Nephron (organoid): ENCODE measurements at regions not wholly inside any gene's neighbourhood (a gene's known extent, or its start where the extent isn't known, plus 50 kb on each side); places are given as distances from the start of the nearest gene placed in this dataset.

Source experiments
- H3K27ac Mint-ChIP-seq, 3 experiments: 2 replicates each; pipeline ENCODE4 v1.8.0; 2020; ENCODE audit warnings: mixed read lengths in 3 of 3, mild to moderate bottlenecking in 2 of 3, moderate library complexity in 1 of 3
- H3K27me3 Mint-ChIP-seq: 2 replicates; pipeline ENCODE4 v1.8.0; 2021; ENCODE audit warnings: low read depth, mild to moderate bottlenecking, moderate library complexity, mixed read lengths
- H3K36me3 Mint-ChIP-seq: 2 replicates; pipeline ENCODE4 v1.8.0; 2020; ENCODE audit warnings: low read depth, mixed read lengths
- H3K4me1 Mint-ChIP-seq: 2 replicates; pipeline ENCODE4 v1.8.0; 2020; ENCODE audit warnings: mixed read lengths
- H3K4me3 Mint-ChIP-seq, 3 experiments: 2 replicates each; pipeline ENCODE4 v1.8.0; 2020; ENCODE audit warnings: mild to moderate bottlenecking in 3 of 3, mixed read lengths in 3 of 3, moderate library complexity in 2 of 3
- H3K9me3 Mint-ChIP-seq: 2 replicates; pipeline ENCODE4 v1.8.0; 2020; ENCODE audit warnings: mixed read lengths
- TF ChIP-seq, protein P1 (sequence below), 3 experiments: fragments of 200-600 bp; sonication (generic); IDR thresholded peaks; one replicate each; pipeline ENCODE4 v1.5.0; 2021; ENCODE audit warnings: antibody characterized with exemption in 3 of 3; ENCODE audit not compliant: unreplicated experiment in 3 of 3

- H3K9me3 Mint-ChIP-seq = no peaks in the 10 kb centered on the region
- H3K4me3 Mint-ChIP-seq = no peak overlapping the region
- H3K27me3 Mint-ChIP-seq = no peaks in the 10 kb centered on the region
- peaks cover 37% of the 10 kb centered on the region for H3K4me1 Mint-ChIP-seq
- no peak overlapping the region for H3K27ac Mint-ChIP-seq
- no peaks in the 10 kb centered on the region for H3K36me3 Mint-ChIP-seq
- TF ChIP-seq, protein P1, sequence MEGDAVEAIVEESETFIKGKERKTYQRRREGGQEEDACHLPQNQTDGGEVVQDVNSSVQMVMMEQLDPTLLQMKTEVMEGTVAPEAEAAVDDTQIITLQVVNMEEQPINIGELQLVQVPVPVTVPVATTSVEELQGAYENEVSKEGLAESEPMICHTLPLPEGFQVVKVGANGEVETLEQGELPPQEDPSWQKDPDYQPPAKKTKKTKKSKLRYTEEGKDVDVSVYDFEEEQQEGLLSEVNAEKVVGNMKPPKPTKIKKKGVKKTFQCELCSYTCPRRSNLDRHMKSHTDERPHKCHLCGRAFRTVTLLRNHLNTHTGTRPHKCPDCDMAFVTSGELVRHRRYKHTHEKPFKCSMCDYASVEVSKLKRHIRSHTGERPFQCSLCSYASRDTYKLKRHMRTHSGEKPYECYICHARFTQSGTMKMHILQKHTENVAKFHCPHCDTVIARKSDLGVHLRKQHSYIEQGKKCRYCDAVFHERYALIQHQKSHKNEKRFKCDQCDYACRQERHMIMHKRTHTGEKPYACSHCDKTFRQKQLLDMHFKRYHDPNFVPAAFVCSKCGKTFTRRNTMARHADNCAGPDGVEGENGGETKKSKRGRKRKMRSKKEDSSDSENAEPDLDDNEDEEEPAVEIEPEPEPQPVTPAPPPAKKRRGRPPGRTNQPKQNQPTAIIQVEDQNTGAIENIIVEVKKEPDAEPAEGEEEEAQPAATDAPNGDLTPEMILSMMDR (IDR thresholded peaks at IDR 0.05; ENCODE audit: unreplicated experiment in 3 of 3) = no peak
Observed at GRCh38 chr6:137734875-137735182, 132.2 kb upstream of the TNFAIP3 start.

- Mint-ChIP-seq H3K27ac (no peak overlapping the region), H3K4me3 (no peak overlapping the region), H3K4me1 (peaks cover 43% of the 10 kb centered on the region), H3K27me3 (no peaks in the 10 kb centered on the region), H3K9me3 (no peaks in the 10 kb centered on the region), H3K36me3 (no peaks in the 10 kb centered on the region)
- TF ChIP-seq, protein P1 (IDR thresholded peaks at IDR 0.05; ENCODE audit: unreplicated experiment in 3 of 3) = no peak
Observed at GRCh38 chr6:137736048-137736818, 130.8 kb upstream of the TNFAIP3 start.

DNA sequence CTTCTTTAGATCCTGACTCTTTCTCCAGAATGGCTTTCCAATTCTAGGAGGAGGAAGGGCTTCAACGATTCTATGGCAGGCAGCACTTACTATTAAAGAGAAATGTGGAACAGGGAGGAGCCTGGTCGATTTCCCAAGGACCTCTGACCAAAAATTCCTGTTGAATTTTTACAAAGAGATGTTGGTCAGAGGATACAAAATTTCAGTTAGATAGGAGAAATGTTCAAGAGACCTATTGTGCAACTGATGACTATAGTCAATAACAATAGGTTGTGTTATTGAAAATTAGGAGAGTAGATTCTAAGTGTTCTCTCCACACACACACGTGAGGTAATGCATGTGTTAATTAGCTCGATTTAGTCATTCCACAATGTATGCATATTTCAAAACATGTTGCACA is 130.1 kb upstream of the TNFAIP3 start:
- H3K9me3 Mint-ChIP-seq = no peaks in the 10 kb centered on the region
- H3K27ac Mint-ChIP-seq = no peak overlapping the region
- no peak overlapping the region for H3K4me3 Mint-ChIP-seq
- no peaks in the 10 kb centered on the region for H3K27me3 Mint-ChIP-seq
- TF ChIP-seq, protein P1 (IDR thresholded peaks at IDR 0.05; ENCODE audit: unreplicated experiment in 3 of 3) = no peak
- H3K4me1 Mint-ChIP-seq = peaks cover 43% of the 10 kb centered on the region
- no peaks in the 10 kb centered on the region for H3K36me3 Mint-ChIP-seq

GRCh38 chr6:137737836-137738596 is 129.0 kb upstream of the TNFAIP3 start:
- Mint-ChIP-seq H3K4me3 (no peak overlapping the region), H3K9me3 (no peaks in the 10 kb centered on the region), H3K4me1 (peaks cover 34% of the 10 kb centered on the region), H3K27me3 (no peaks in the 10 kb centered on the region), H3K36me3 (no peaks in the 10 kb centered on the region), H3K27ac (peak overlapping the region in 1 of 3 experiments; percentile 14)
- TF ChIP-seq, protein P1 (IDR thresholded peaks at IDR 0.05; ENCODE audit: unreplicated experiment in 3 of 3) = no peak

- H3K27ac Mint-ChIP-seq = peak overlapping the region in 2 of 3 experiments; percentile 19 to 35
- no peaks in the 10 kb centered on the region for H3K36me3 Mint-ChIP-seq
Observed at GRCh38 chr6:137738931-137739504, 128.0 kb upstream of the TNFAIP3 start.

More at GRCh38 chr6:137738931-137739504, 128.0 kb upstream of the TNFAIP3 start:
- TF ChIP-seq, protein P1 (IDR thresholded peaks at IDR 0.05; ENCODE audit: unreplicated experiment in 3 of 3) = no peak
- no peaks in the 10 kb centered on the region for H3K9me3 Mint-ChIP-seq
- no peaks in the 10 kb centered on the region for H3K27me3 Mint-ChIP-seq
- H3K4me3 Mint-ChIP-seq = no peak overlapping the region
- H3K4me1 Mint-ChIP-seq = peaks cover 34% of the 10 kb centered on the region
